Brain microvascular endothelial cell (primary cell): ENCODE measurements at regions not wholly inside any gene's neighbourhood (a gene's known extent, or its start where the extent isn't known, plus 50 kb on each side); places are given as distances from the start of the nearest gene placed in this dataset.

Experiments used
- DNase-seq: peaks from one replicate; pipeline ENCODE4 v3.0.0-alpha.2; 2020
- H3K27ac ChIP-seq: fragments of 250-450 bp; sonication (Bioruptor Pico); 2 replicates; pipeline ENCODE4 v1.5.1; 2020; ENCODE audit warnings: mild to moderate bottlenecking, moderate library complexity
- H3K27me3 ChIP-seq: fragments of 250-450 bp; sonication (Bioruptor Pico); replicated peaks from 2 replicates; pipeline ENCODE4 v1.5.1; 2020; ENCODE audit warnings: mild to moderate bottlenecking
- H3K36me3 ChIP-seq: fragments of 250-450 bp; sonication (Bioruptor Pico); replicated peaks from 2 replicates; pipeline ENCODE4 v1.5.1; 2020; ENCODE audit warnings: mild to moderate bottlenecking
- H3K4me3 ChIP-seq: 2 replicates; pipeline ENCODE4 v1.5.1; 2011; ENCODE audit warnings: low read depth, mild to moderate bottlenecking, control low read depth, low read length, moderate library complexity
- CTCF ChIP-seq: IDR thresholded peaks from 2 replicates; pipeline ENCODE4 v1.5.1; 2011; ENCODE audit warnings: low read depth, mild to moderate bottlenecking, moderate library complexity, low read length, control low read depth, inconsistent platforms; ENCODE audit errors: missing control alignments
- in situ Hi-C: cut with HindIII; loops from 2 replicates; pipeline ENCODE4 v1.10.0; 2017; ENCODE audit warnings: low sequenced_read_pairs, low pct_ligation_motif_present

DNA sequence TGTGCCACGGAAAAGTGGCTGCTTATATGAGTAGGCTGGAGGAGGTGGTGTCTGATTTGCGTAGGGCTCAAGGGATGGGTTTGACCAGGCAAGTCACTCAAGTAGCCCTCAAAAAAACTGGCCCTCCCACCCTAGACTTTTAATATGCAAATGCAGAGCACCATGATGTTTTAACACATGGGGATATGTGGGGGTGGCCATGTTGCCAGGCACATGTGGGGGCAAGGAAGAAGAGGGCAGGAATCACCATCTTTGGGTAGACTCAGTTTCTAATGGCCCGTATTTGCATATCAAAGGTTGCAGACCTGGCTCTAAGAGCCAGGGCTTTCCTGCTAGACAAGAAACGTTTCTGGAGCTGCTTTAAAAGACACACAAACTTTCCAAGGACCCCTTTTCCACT lies 307.2 kb upstream of the NDN start:
- DNase-seq, result no peak
- Histone ChIP-seq H3K36me3 (no peaks in the 10 kb centered on the region), H3K4me3 (no peak overlapping the region), H3K27me3 (no peaks in the 10 kb centered on the region), H3K27ac (no peak overlapping the region)
- in situ Hi-C loops, result no loop called here
- TF ChIP-seq CTCF, result no peak

GRCh38 chr15:23998056-23998455 lies 311.0 kb upstream of the NDN start:
- H3K4me3 ChIP-seq, result no peak overlapping the region
- H3K36me3 ChIP-seq, result no peaks in the 10 kb centered on the region
- DNase-seq, result no peak
- in situ Hi-C loops, result no loop called here
- no peak overlapping the region for H3K27ac ChIP-seq
- no peaks in the 10 kb centered on the region for H3K27me3 ChIP-seq
- TF ChIP-seq CTCF, result no peak

- no peak for TF ChIP-seq CTCF
- Histone ChIP-seq H3K36me3 (no peaks in the 10 kb centered on the region), H3K27ac (no peak overlapping the region), H3K27me3 (no peaks in the 10 kb centered on the region), H3K4me3 (no peak overlapping the region)
- in situ Hi-C loops, result no loop called here
- no peak for DNase-seq
Observed at GRCh38 chr15:24008476-24008875, 321.4 kb upstream of the NDN start.

DNA sequence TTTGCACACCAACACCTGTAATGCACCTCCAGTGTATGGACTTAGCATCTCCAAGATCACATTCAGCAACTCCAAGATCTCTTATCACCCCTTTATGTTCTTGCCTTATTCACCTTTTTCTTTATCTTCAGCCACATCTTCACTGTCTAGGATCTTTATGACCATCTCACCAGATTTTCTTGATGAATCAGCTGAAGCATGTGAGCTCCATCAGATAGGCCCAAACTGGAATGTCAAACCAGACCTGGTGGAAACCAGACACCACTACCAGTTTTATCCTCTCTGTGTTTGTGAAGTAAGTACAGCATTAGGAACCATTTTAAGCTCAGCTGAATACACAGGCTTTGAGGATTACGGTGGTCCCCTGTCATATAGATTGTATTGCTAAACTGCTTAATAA lies 330.4 kb upstream of the NDN start:
- DNase-seq, result no peak
- no peak overlapping the region for H3K27ac ChIP-seq
- H3K36me3 ChIP-seq, result no peaks in the 10 kb centered on the region
- H3K4me3 ChIP-seq, result no peak overlapping the region
- no peaks in the 10 kb centered on the region for H3K27me3 ChIP-seq
- in situ Hi-C loops, result no loop called here
- no peak for TF ChIP-seq CTCF

GRCh38 chr15:24039683-24040082 lies 352.6 kb upstream of the NDN start:
- no peak overlapping the region for H3K4me3 ChIP-seq
- H3K36me3 ChIP-seq, result no peaks in the 10 kb centered on the region
- DNase-seq, result no peak
- H3K27ac ChIP-seq, result no peak overlapping the region
- in situ Hi-C loops, result no loop called here
- TF ChIP-seq CTCF, result no peak
- no peaks in the 10 kb centered on the region for H3K27me3 ChIP-seq

DNA sequence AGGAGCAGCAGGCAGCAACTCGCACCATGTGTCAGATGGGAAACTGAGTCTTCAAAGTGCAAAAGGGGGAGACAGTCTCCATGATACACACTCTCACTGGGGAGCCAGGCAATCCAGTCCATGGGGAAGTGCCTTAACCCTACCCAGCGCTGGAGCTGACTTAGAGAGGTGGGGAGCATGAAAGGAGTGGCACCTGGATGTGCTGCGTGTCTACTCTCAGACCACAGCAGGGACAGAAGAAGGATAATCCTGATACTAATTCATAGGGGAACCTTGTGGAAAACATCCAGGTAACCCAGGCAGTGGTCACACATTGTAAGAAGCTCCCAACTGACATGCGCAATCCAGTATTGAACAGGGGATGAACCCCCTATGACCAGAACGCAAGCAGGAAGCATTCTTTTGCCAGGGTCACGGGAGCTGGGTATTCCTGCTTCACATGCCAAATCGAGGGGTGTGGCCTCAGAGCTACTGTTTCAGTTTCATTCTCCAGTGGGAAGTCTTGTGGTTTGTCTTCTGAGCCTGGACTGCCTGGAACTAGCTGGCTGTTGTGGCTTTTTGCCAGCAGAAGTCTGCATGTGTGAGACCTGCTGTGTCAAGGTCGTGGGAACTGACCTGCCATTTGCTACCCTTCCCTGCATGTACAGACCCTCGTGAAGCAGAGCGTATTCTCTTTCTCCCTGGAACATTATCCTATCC lies 367.6 kb upstream of the NDN start:
- Histone ChIP-seq H3K27ac (no peak overlapping the region), H3K4me3 (no peak overlapping the region), H3K27me3 (no peaks in the 10 kb centered on the region), H3K36me3 (no peaks in the 10 kb centered on the region)
- in situ Hi-C loops, result no loop called here
- no peak for DNase-seq
- TF ChIP-seq CTCF, result no peak
